GM23338 (cell line): ENCODE measurements at regions not wholly inside any gene's neighbourhood (a gene's known extent, or its start where the extent isn't known, plus 50 kb on each side); places are given as distances from the start of the nearest gene placed in this dataset.

ENCODE experiments used
- ATAC-seq: fragments of 200-7000 bp; cut with Tn5 transposase; 3 replicates; pipeline ENCODE4 v1.9.1; 2020
- DNase-seq: peaks from one replicate; pipeline ENCODE4 v3.0.0-alpha.2; 2015; ENCODE audit warnings: low spot score
- H2AFZ ChIP-seq: fragments of 200-600 bp; sonication (generic); 2 replicates; pipeline ENCODE4 v1.8.0; 2016; ENCODE audit warnings: antibody characterized with exemption, mild to moderate bottlenecking, moderate library complexity
- H3F3A ChIP-seq: fragments of 200-600 bp; sonication (generic); replicated peaks from 2 replicates; pipeline ENCODE4 v1.8.0; 2017; ENCODE audit warnings: antibody characterized with exemption, mixed run types, low read depth
- H3K27ac ChIP-seq: fragments of 200-600 bp; sonication (generic); 2 replicates; pipeline ENCODE4 v1.6.1; 2016; ENCODE audit warnings: low read depth
- H3K27me3 ChIP-seq: fragments of 200-600 bp; sonication (generic); 2 replicates; pipeline ENCODE4 v1.8.0; 2016; ENCODE audit warnings: mild to moderate bottlenecking, mixed run types, moderate library complexity; ENCODE audit not compliant: insufficient read depth
- H3K36me3 ChIP-seq: fragments of 200-600 bp; sonication (generic); 2 replicates; pipeline ENCODE4 v1.8.0; 2016; ENCODE audit warnings: mild to moderate bottlenecking; ENCODE audit not compliant: insufficient read depth
- H3K4me1 ChIP-seq: fragments of 200-600 bp; sonication (generic); 2 replicates; pipeline ENCODE4 v1.8.0; 2016; ENCODE audit warnings: mild to moderate bottlenecking, moderate library complexity; ENCODE audit not compliant: insufficient read depth
- H3K4me2 ChIP-seq: fragments of 200-600 bp; sonication (generic); 2 replicates; pipeline ENCODE4 v1.7.1; 2017; ENCODE audit warnings: mixed run types
- H3K4me3 ChIP-seq: fragments of 200-600 bp; sonication (generic); 2 replicates; pipeline ENCODE4 v1.6.1; 2016; ENCODE audit warnings: mixed run types
- H3K79me2 ChIP-seq: fragments of 200-600 bp; sonication (generic); replicated peaks from 2 replicates; pipeline ENCODE4 v1.8.0; 2017; ENCODE audit warnings: mild to moderate bottlenecking; ENCODE audit not compliant: insufficient read depth
- H3K9me2 ChIP-seq: fragments of 200-600 bp; sonication (generic); 2 replicates; pipeline ENCODE4 v1.8.0; 2017; ENCODE audit not compliant: insufficient read depth
- H4K20me1 ChIP-seq: fragments of 200-600 bp; sonication (generic); replicated peaks from 2 replicates; pipeline ENCODE4 v1.8.0; 2017; ENCODE audit warnings: mild to moderate bottlenecking; ENCODE audit not compliant: insufficient read depth
- H3K27ac Mint-ChIP-seq: 2 replicates; pipeline ENCODE4 v1.8.0; 2020; ENCODE audit warnings: inconsistent platforms, mild to moderate bottlenecking, moderate library complexity, mixed read lengths
- H3K27me3 Mint-ChIP-seq: 3 replicates; pipeline ENCODE4 v1.8.0; 2022; ENCODE audit warnings: low read depth, mild to moderate bottlenecking, moderate library complexity, mixed read lengths, inconsistent platforms; ENCODE audit not compliant: insufficient read depth, poor library complexity
- H3K36me3 Mint-ChIP-seq: 3 replicates; pipeline ENCODE4 v1.8.0; 2021; ENCODE audit warnings: low read depth, mild to moderate bottlenecking, inconsistent platforms, moderate library complexity, mixed read lengths
- H3K4me1 Mint-ChIP-seq: 3 replicates; pipeline ENCODE4 v1.8.0; 2020; ENCODE audit warnings: mild to moderate bottlenecking, inconsistent platforms, mixed read lengths
- H3K4me3 Mint-ChIP-seq: 3 replicates; pipeline ENCODE4 v1.8.0; 2021; ENCODE audit warnings: moderate library complexity, mild to moderate bottlenecking, inconsistent platforms, mixed read lengths
- H3K9me3 Mint-ChIP-seq: 3 replicates; pipeline ENCODE4 v1.8.0; 2020; ENCODE audit warnings: moderate library complexity, mild to moderate bottlenecking, inconsistent platforms, mixed read lengths
- CREB1 ChIP-seq: fragments of 250-450 bp; sonication (Bioruptor Pico); IDR thresholded peaks from 2 replicates; pipeline ENCODE4 v1.5.0; 2020; ENCODE audit warnings: low read depth, mild to moderate bottlenecking, moderate library complexity
- ETS1 ChIP-seq: IDR thresholded peaks from 2 replicates; pipeline ENCODE4 v1.6.1; 2016; ENCODE audit warnings: antibody characterized with exemption
- EZH2 ChIP-seq: fragments of 200-600 bp; sonication (generic); IDR thresholded peaks from one replicate; pipeline ENCODE4 v1.8.0; 2017; ENCODE audit warnings: antibody characterized with exemption, mild to moderate bottlenecking, low read depth; ENCODE audit not compliant: unreplicated experiment
- JUNB ChIP-seq: IDR thresholded peaks from one replicate; pipeline ENCODE4 v1.6.1; 2016; ENCODE audit warnings: antibody characterized with exemption; ENCODE audit not compliant: unreplicated experiment
- POLR2AphosphoS5 ChIP-seq: IDR thresholded peaks from 2 replicates; pipeline ENCODE4 v1.6.1; 2016; ENCODE audit warnings: antibody characterized with exemption, low read depth
- REST ChIP-seq: IDR thresholded peaks from one replicate; pipeline ENCODE4 v1.6.1; 2018; ENCODE audit warnings: antibody characterized with exemption; ENCODE audit not compliant: unreplicated experiment
- STAT1 ChIP-seq: IDR thresholded peaks from one replicate; pipeline ENCODE4 v1.6.1; 2016; ENCODE audit warnings: antibody characterized with exemption; ENCODE audit not compliant: unreplicated experiment
- ZNF114 ChIP-seq: fragments of 250-450 bp; sonication (Bioruptor Pico); IDR thresholded peaks from 2 replicates; pipeline ENCODE4 v1.5.0; 2020; ENCODE audit warnings: mild to moderate bottlenecking, moderate library complexity
- ZNF331 ChIP-seq: fragments of 250-450 bp; sonication (Bioruptor Pico); IDR thresholded peaks from 2 replicates; pipeline ENCODE4 v1.5.0; 2020; ENCODE audit warnings: low read depth, mild to moderate bottlenecking, moderate library complexity
- TF ChIP-seq, protein P1 (sequence below): fragments of 250-450 bp; sonication (Bioruptor Pico); IDR thresholded peaks from 2 replicates; pipeline ENCODE4 v1.5.0; 2020; ENCODE audit warnings: mild to moderate bottlenecking, moderate library complexity

DNA sequence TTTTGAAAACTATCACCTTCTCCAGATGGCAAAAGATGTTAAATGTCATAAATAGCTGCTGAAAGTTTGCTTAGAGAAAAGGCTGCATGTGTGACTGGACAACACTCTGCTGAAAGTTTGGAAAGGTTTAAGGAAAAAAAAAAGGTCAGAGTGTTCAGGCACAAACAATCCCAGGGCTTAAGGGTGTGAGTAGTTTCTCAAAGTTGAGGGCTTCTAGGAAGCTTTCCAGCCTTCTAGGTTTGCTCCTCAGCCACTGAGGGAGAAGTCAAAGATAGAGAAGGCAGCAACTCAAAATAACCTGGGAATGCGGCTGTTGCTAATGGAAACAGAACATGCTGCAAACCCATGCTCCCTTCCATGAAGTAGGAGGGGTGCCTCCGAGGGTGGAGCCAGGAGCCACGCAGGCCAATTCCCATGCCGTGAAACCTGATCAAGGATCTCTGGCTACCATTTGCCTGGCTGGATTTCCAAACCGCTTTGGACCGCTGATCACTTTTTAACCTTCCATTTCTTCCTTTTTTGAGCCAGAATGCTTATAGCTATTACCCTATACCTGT lies 88.0 kb downstream of the TEX51 start:
- no peaks in the 10 kb centered on the region for H3K36me3 ChIP-seq
- no peaks in the 10 kb centered on the region for H3K27me3 ChIP-seq
- Mint-ChIP-seq H3K27ac (no peak overlapping the region), H3K27me3 (peaks cover 3% of the 10 kb centered on the region), H3K4me3 (no peak overlapping the region), H3K4me1 (no peaks in the 10 kb centered on the region), H3K36me3 (no peaks in the 10 kb centered on the region), H3K9me3 (no peaks in the 10 kb centered on the region)
- no peak overlapping the region for H3K27ac ChIP-seq
- no peaks in the 10 kb centered on the region for H3K79me2 ChIP-seq
- DNase-seq (peak; percentile 33), ATAC-seq (peak; percentile 42; the same call in 1 of the 3 replicates)
- peak overlapping the region; percentile 78 for H2AFZ ChIP-seq
- H3K4me3 ChIP-seq = no peak overlapping the region
- TF ChIP-seq ZNF114 (CRISPR knock-in tag) (no peak), POLR2AphosphoS5 (no peak), REST (no peak), JUNB (no peak)
- no peak overlapping the region for H3K4me2 ChIP-seq
- H4K20me1 ChIP-seq = no peaks in the 10 kb centered on the region
- H3K4me1 ChIP-seq = no peaks in the 10 kb centered on the region
- no peaks in the 10 kb centered on the region for H3F3A ChIP-seq
- no peaks in the 10 kb centered on the region for H3K9me2 ChIP-seq

DNA sequence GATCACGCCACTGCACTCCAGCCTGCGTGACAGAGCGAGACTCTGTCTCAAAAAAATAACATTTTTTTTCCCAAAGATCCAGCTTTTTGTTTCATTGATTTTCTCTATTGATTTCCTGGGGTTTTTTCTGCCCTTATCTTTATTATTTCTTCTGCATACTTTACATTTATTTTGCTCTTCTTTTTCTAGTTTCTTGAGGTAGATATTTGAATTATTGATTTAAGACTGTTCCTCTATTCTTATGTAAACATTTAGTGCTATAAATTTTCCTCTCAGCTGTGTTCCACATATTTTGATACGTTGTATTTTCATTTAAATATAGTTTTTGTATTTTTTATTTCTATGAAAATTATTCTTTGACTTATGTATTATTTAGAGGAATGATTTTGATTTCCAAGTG lies 89.8 kb downstream of the TEX51 start:
- no peak overlapping the region for H3K4me3 ChIP-seq
- no peak overlapping the region for H3K4me3 Mint-ChIP-seq
- H3K4me2 ChIP-seq = no peak overlapping the region
- no peak for DNase-seq
- no peak for ATAC-seq
- H3K9me2 ChIP-seq = peaks cover 8% of the 10 kb centered on the region; the same call in 1 of the 2 replicates
- no peaks in the 10 kb centered on the region for H3K79me2 ChIP-seq
- no peaks in the 10 kb centered on the region for H4K20me1 ChIP-seq
- H3K36me3 Mint-ChIP-seq = no peaks in the 10 kb centered on the region
- peaks cover 3% of the 10 kb centered on the region for H3K27me3 Mint-ChIP-seq
- H3K36me3 ChIP-seq = no peaks in the 10 kb centered on the region
- no peak overlapping the region for H2AFZ ChIP-seq
- no peaks in the 10 kb centered on the region for H3K4me1 Mint-ChIP-seq
- H3F3A ChIP-seq = no peaks in the 10 kb centered on the region
- no peaks in the 10 kb centered on the region for H3K27me3 ChIP-seq
- H3K27ac Mint-ChIP-seq = no peak overlapping the region
- no peaks in the 10 kb centered on the region for H3K4me1 ChIP-seq
- no peaks in the 10 kb centered on the region for H3K9me3 Mint-ChIP-seq
- H3K27ac ChIP-seq = no peak overlapping the region
- TF ChIP-seq STAT1 (no peak), CREB1 (CRISPR knock-in tag) (no peak), ZNF114 (CRISPR knock-in tag) (no peak), EZH2 (no peak), ZNF331 (CRISPR knock-in tag) (no peak), ETS1 (no peak)
- TF ChIP-seq, protein P1, sequence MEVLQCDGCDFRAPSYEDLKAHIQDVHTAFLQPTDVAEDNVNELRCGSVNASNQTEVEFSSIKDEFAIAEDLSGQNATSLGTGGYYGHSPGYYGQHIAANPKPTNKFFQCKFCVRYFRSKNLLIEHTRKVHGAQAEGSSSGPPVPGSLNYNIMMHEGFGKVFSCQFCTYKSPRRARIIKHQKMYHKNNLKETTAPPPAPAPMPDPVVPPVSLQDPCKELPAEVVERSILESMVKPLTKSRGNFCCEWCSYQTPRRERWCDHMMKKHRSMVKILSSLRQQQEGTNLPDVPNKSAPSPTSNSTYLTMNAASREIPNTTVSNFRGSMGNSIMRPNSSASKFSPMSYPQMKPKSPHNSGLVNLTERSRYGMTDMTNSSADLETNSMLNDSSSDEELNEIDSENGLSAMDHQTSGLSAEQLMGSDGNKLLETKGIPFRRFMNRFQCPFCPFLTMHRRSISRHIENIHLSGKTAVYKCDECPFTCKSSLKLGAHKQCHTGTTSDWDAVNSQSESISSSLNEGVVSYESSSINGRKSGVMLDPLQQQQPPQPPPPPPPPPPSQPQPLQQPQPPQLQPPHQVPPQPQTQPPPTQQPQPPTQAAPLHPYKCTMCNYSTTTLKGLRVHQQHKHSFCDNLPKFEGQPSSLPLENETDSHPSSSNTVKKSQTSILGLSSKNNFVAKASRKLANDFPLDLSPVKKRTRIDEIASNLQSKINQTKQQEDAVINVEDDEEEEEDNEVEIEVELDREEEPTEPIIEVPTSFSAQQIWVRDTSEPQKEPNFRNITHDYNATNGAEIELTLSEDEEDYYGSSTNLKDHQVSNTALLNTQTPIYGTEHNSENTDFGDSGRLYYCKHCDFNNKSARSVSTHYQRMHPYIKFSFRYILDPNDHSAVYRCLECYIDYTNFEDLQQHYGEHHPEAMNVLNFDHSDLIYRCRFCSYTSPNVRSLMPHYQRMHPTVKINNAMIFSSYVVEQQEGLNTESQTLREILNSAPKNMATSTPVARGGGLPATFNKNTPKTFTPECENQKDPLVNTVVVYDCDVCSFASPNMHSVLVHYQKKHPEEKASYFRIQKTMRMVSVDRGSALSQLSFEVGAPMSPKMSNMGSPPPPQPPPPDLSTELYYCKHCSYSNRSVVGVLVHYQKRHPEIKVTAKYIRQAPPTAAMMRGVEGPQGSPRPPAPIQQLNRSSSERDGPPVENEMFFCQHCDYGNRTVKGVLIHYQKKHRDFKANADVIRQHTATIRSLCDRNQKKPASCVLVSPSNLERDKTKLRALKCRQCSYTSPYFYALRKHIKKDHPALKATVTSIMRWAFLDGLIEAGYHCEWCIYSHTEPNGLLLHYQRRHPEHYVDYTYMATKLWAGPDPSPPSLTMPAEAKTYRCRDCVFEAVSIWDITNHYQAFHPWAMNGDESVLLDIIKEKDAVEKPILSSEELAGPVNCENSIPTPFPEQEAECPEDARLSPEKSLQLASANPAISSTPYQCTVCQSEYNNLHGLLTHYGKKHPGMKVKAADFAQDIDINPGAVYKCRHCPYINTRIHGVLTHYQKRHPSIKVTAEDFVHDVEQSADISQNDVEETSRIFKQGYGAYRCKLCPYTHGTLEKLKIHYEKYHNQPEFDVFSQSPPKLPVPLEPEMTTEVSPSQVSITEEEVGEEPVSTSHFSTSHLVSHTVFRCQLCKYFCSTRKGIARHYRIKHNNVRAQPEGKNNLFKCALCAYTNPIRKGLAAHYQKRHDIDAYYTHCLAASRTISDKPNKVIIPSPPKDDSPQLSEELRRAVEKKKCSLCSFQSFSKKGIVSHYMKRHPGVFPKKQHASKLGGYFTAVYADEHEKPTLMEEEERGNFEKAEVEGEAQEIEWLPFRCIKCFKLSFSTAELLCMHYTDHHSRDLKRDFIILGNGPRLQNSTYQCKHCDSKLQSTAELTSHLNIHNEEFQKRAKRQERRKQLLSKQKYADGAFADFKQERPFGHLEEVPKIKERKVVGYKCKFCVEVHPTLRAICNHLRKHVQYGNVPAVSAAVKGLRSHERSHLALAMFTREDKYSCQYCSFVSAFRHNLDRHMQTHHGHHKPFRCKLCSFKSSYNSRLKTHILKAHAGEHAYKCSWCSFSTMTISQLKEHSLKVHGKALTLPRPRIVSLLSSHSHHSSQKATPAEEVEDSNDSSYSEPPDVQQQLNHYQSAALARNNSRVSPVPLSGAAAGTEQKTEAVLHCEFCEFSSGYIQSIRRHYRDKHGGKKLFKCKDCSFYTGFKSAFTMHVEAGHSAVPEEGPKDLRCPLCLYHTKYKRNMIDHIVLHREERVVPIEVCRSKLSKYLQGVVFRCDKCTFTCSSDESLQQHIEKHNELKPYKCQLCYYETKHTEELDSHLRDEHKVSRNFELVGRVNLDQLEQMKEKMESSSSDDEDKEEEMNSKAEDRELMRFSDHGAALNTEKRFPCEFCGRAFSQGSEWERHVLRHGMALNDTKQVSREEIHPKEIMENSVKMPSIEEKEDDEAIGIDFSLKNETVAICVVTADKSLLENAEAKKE (CRISPR knock-in tag) = no peak
